Peyer's patch (tissue), 4 donors: ENCODE measurements at regions not wholly inside any gene's neighbourhood (a gene's known extent, or its start where the extent isn't known, plus 50 kb on each side); places are given as distances from the start of the nearest gene placed in this dataset.

Source experiments
- CTCF ChIP-seq, 6 experiments: fragments of 450-650 bp in 4 of 6; fragments of 200-600 bp in 2 of 6; sonication (generic) in 1 of 6; IDR thresholded peaks; one replicate each; pipeline ENCODE4 v1.5.1; 2017 to 2019; ENCODE audit warnings: antibody characterized with exemption in 6 of 6, mild to moderate bottlenecking in 3 of 6, moderate library complexity in 1 of 6
- POLR2A ChIP-seq, 2 donors: fragments of 450-650 bp; IDR thresholded peaks; one replicate each; pipeline ENCODE4 v1.5.1; 2017; ENCODE audit warnings: antibody characterized with exemption in 2 of 2, mild to moderate bottlenecking in 2 of 2, moderate library complexity in 2 of 2

GRCh38 chr1:222876182-222876581 is 61.3 kb downstream of the DISP1 start:
- TF ChIP-seq CTCF (IDR thresholded peaks at IDR 0.05), result no peak
- TF ChIP-seq POLR2A (IDR thresholded peaks at IDR 0.05), result no peak
